GM19324 (cell line): ENCODE measurements at regions not wholly inside any gene's neighbourhood (a gene's known extent, or its start where the extent isn't known, plus 50 kb on each side); places are given as distances from the start of the nearest gene placed in this dataset.

ENCODE experiments used
- ATAC-seq: cut with Tn5 transposase; IDR thresholded peaks from one replicate; pipeline ENCODE4 v1.9.1; 2021; ENCODE audit warnings: mild to moderate bottlenecking, moderate library complexity; ENCODE audit not compliant: unreplicated experiment, low FRiP score

GRCh38 chr15:31486506-31486905 is 159.9 kb downstream of the KLF13 start:
- ATAC-seq: no peak

GRCh38 chr15:31486906-31487695 is 160.5 kb downstream of the KLF13 start:
- no peak for ATAC-seq

GRCh38 chr15:31487811-31488436 is 161.3 kb downstream of the KLF13 start:
- no peak for ATAC-seq

- no peak for ATAC-seq
Measured at GRCh38 chr15:31488437-31489204, 162.0 kb downstream of the KLF13 start.

GRCh38 chr15:31489281-31489680 is 162.6 kb downstream of the KLF13 start:
- ATAC-seq: no peak

GRCh38 chr15:31489801-31490646 is 163.4 kb downstream of the KLF13 start:
- ATAC-seq: no peak

GRCh38 chr15:31494786-31495185 is 168.2 kb downstream of the KLF13 start:
- ATAC-seq: no peak

- ATAC-seq: no peak
Measured at GRCh38 chr15:31495281-31495680, 168.6 kb downstream of the KLF13 start.

GRCh38 chr15:31497838-31498237 is 171.2 kb downstream of the KLF13 start:
- ATAC-seq: no peak

GRCh38 chr15:31498329-31498728 is 171.7 kb downstream of the KLF13 start:
- no peak for ATAC-seq

- ATAC-seq: no peak
Measured at GRCh38 chr15:31498756-31499155, 172.1 kb downstream of the KLF13 start.

- ATAC-seq: no peak
Measured at GRCh38 chr15:31499236-31499952, 172.8 kb downstream of the KLF13 start.

GRCh38 chr15:31499953-31500765 is 173.5 kb downstream of the KLF13 start:
- ATAC-seq: no peak

- ATAC-seq: no peak
Measured at GRCh38 chr15:31500766-31501449, 174.3 kb downstream of the KLF13 start.

GRCh38 chr15:31501536-31502157 is 175.0 kb downstream of the KLF13 start:
- no peak for ATAC-seq

GRCh38 chr15:31502541-31503229 is 176.1 kb downstream of the KLF13 start:
- ATAC-seq: no peak

- no peak for ATAC-seq
Measured at GRCh38 chr15:31503256-31503655, 176.6 kb downstream of the KLF13 start.
